BJ (cell line): ENCODE measurements at regions not wholly inside any gene's neighbourhood (a gene's known extent, or its start where the extent isn't known, plus 50 kb on each side); places are given as distances from the start of the nearest gene placed in this dataset.
"Not testable (repeated sequence)": the region's sequence is repeated elsewhere in the genome, so short reads cannot be mapped to it uniquely, and the experiment has no call there.

ENCODE experiments used
- CTCF ChIA-PET: fragments of 350-600 bp; formaldehyde crosslinking; extraction: SDS; loops from one replicate; lab custom pipeline; 2021; ENCODE audit warnings: antibody characterized with exemption, inconsistent platforms; lab: Yijun Ruan, JAX
- POLR2A ChIA-PET: fragments of 300-600 bp; sonication (Branson Sonifier 250); formaldehyde crosslinking; extraction: SDS; loops from one replicate; lab custom pipeline; 2021; ENCODE audit warnings: antibody characterized with exemption; lab: Charles Lee
- DNase-seq: peaks from one replicate; pipeline ENCODE4 v3.0.0-alpha.2; 2011; ENCODE audit warnings: low read depth
- H3K27me3 ChIP-seq: 2 replicates; pipeline ENCODE4 v1.6.0; 2011; ENCODE audit warnings: low read length; ENCODE audit not compliant: control insufficient read depth, insufficient read depth
- H3K36me3 ChIP-seq: 2 replicates; pipeline ENCODE4 v1.5.1; 2011; ENCODE audit warnings: low read length; ENCODE audit not compliant: control insufficient read depth, insufficient read depth
- H3K4me3 ChIP-seq: 2 replicates; pipeline ENCODE4 v1.5.1; 2011; ENCODE audit warnings: low read depth, mild to moderate bottlenecking, control low read depth, low read length
- TF ChIP-seq, protein P1 (sequence below): IDR thresholded peaks from 2 replicates; pipeline ENCODE4 v1.5.1; 2011; ENCODE audit warnings: low read depth, mild to moderate bottlenecking, control low read depth, inconsistent platforms, low read length, moderate library complexity; ENCODE audit not compliant: insufficient read depth

DNA sequence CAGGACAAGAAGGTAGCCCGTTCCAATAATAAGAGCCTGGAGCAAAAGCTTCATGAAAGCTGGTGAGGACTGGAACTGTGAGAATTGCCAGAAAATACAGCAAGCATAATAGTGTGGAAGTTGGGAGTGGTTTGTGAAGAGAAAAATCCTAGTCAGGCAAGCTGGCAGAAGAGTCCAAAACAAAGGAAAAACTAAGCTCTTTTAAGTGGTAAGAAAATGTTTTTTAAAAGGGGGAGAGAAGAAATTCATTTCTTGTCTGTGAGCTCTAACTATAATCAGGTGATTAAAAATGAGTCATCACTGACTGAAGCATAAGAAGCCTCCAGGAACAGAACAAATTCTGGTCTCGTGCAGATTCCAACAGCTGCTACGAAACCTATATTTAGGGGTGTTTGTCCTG is 102.6 kb downstream of the CAAP1 start:
- H3K36me3 ChIP-seq: no peaks in the 10 kb centered on the region
- H3K4me3 ChIP-seq: no peak overlapping the region
- TF ChIP-seq, protein P1, sequence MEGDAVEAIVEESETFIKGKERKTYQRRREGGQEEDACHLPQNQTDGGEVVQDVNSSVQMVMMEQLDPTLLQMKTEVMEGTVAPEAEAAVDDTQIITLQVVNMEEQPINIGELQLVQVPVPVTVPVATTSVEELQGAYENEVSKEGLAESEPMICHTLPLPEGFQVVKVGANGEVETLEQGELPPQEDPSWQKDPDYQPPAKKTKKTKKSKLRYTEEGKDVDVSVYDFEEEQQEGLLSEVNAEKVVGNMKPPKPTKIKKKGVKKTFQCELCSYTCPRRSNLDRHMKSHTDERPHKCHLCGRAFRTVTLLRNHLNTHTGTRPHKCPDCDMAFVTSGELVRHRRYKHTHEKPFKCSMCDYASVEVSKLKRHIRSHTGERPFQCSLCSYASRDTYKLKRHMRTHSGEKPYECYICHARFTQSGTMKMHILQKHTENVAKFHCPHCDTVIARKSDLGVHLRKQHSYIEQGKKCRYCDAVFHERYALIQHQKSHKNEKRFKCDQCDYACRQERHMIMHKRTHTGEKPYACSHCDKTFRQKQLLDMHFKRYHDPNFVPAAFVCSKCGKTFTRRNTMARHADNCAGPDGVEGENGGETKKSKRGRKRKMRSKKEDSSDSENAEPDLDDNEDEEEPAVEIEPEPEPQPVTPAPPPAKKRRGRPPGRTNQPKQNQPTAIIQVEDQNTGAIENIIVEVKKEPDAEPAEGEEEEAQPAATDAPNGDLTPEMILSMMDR: no peak
- ChIA-PET POLR2A (interaction anchor here (0.6 kb wide), 1 partner anchor 18 kb away, joined by 11 read pairs; no protein-coding TSS in a partner anchor), CTCF (no interaction called here)
- no peaks in the 10 kb centered on the region for H3K27me3 ChIP-seq
- no peak for DNase-seq

- Histone ChIP-seq H3K4me3 (no peak overlapping the region), H3K36me3 (no peaks in the 10 kb centered on the region), H3K27me3 (no peaks in the 10 kb centered on the region)
- TF ChIP-seq, protein P1: no peak
- no peak for DNase-seq
- CTCF ChIA-PET: no interaction called here
- POLR2A ChIA-PET: no interaction called here
These were observed 106.0 kb downstream of the CAAP1 start for GRCh38 chr9:26786564-26786963.

- TF ChIP-seq, protein P1: no peak
- ChIA-PET POLR2A (no interaction called here), CTCF (interaction anchor here (1.2 kb wide), 1 partner anchor 90 kb away, joined by 3 read pairs; no protein-coding TSS in a partner anchor)
- no peaks in the 10 kb centered on the region for H3K27me3 ChIP-seq
- DNase-seq: no peak
- H3K36me3 ChIP-seq: no peaks in the 10 kb centered on the region
- H3K4me3 ChIP-seq: no peak overlapping the region
These were observed 109.7 kb downstream of the CAAP1 start for GRCh38 chr9:26782899-26783298.

- no peak for DNase-seq
- CTCF ChIA-PET: no interaction called here
- Histone ChIP-seq H3K4me3 (no peak overlapping the region), H3K27me3 (no peaks in the 10 kb centered on the region), H3K36me3 (no peaks in the 10 kb centered on the region)
- POLR2A ChIA-PET: no interaction called here
- TF ChIP-seq, protein P1: no peak
These were observed 110.7 kb downstream of the CAAP1 start for GRCh38 chr9:26781906-26782305.

DNA sequence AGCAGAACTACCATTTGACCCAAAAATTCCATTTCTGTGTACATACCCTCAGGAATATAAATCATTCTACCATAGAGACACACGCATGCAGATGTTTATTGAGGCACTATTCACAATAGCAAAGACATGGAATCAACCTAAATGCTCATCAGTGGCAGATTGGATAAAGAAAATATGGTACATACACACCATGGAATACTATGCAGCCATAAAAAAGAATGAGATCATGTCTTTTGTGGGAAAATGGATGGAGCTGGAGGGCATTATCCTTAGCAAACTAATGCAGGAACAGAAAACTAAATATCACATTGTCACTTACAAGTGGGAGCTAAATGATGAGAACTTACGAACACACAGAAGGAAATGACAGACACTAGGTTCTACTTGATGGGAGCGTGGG is 112.3 kb downstream of the CAAP1 start:
- H3K4me3 ChIP-seq, H3K36me3 ChIP-seq, CTCF ChIA-PET, H3K27me3 ChIP-seq, DNase-seq, POLR2A ChIA-PET: not testable (repeated sequence)

GRCh38 chr9:26779062-26779461 is 113.5 kb downstream of the CAAP1 start:
- H3K4me3 ChIP-seq: no peak overlapping the region
- POLR2A ChIA-PET: no interaction called here
- DNase-seq: no peak
- no peaks in the 10 kb centered on the region for H3K36me3 ChIP-seq
- CTCF ChIA-PET: no interaction called here
- no peaks in the 10 kb centered on the region for H3K27me3 ChIP-seq
- TF ChIP-seq, protein P1: no peak
